ENCODE measurements at regions not wholly inside any gene's neighbourhood (a gene's known extent, or its start where the extent isn't known, plus 50 kb on each side); places are given as distances from the start of the nearest gene placed in this dataset.

DNA sequence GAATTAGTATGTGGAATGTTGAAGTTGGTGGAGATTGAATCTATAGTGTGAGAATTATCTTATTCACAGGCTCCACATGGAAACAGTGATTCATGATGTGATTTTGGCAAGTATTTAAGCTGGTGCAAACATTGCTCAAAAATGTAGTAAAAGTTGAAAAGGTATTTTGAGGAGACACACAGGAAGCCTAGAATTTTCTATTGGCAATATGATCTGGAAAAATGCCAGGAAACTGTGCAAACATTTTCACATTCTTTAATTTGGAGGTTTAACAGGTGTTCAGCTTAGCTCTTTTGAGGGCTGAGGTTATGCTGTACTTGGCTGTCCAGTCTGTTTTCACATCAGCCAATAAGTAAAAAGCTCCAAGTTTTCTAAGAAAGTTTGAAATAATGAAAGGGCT is 327.3 kb downstream of the RWDD3 start:
- no peak for TF ChIP-seq FOXJ3 (CRISPR knock-in tag; IDR thresholded peaks at IDR 0.05)
- Histone ChIP-seq H3K4me2 (no peak overlapping the region), H3K27me3 (ENCODE audit: insufficient read depth) (no peaks in the 10 kb centered on the region), H3K36me3 (replicated peaks in 1 of 2; ENCODE audit: control insufficient read depth in 1 of 2, insufficient read depth in 2 of 2, low read length in 1 of 2) (no peaks in the 10 kb centered on the region), H4K20me1 (ENCODE audit: insufficient read depth) (no peaks in the 10 kb centered on the region), H3K9ac (no peak overlapping the region), H3K79me2 (ENCODE audit: insufficient read depth) (no peaks in the 10 kb centered on the region), H3K27ac (ENCODE audit: low read depth in 2 of 2, low read length in 1 of 2) (peak overlapping the region in 1 of 2 experiments; percentile 14; a peak in 1 of 4 replicates), H3K4me3 (ENCODE audit: low read depth in 2 of 2, low read length in 1 of 2) (no peak overlapping the region), H2AFZ (ENCODE audit: low read depth) (no peak overlapping the region), H3K9me2 (no peaks in the 10 kb centered on the region), H3F3A (replicated peaks; ENCODE audit: insufficient read depth) (no peaks in the 10 kb centered on the region), H3K9me3 (no peaks in the 10 kb centered on the region), H3K4me1 (ENCODE audit: control insufficient read depth in 1 of 2, insufficient read depth in 2 of 2, low read depth in 1 of 2, low read length in 1 of 2) (no peaks in the 10 kb centered on the region)
- POLR2A ChIA-PET = no interaction called here
- CTCF ChIA-PET = interaction anchor here (1.2 to 1.4 kb wide), 2 partner anchors 9 to 55 kb away, joined by 3 read pairs; no protein-coding TSS in a partner anchor
- DNase-seq = no peak

- no peak overlapping the region for H3K27ac ChIP-seq (ENCODE audit: low read depth in 2 of 2, low read length in 1 of 2)
- H3F3A ChIP-seq (replicated peaks; ENCODE audit: insufficient read depth) = no peaks in the 10 kb centered on the region
- TF ChIP-seq RAD21 (IDR thresholded peaks at IDR 0.05; ENCODE audit: low read length) = no peak
- no peak for TF ChIP-seq REST (IDR thresholded peaks at IDR 0.05; ENCODE audit: low read depth, low read length)
- TF ChIP-seq JUND (IDR thresholded peaks at IDR 0.05) = no peak
- no peak overlapping the region for H2AFZ ChIP-seq (ENCODE audit: low read depth)
- no peaks in the 10 kb centered on the region for H3K79me2 ChIP-seq (ENCODE audit: insufficient read depth)
- H3K9me2 ChIP-seq = no peaks in the 10 kb centered on the region
- no peak overlapping the region for H3K9ac ChIP-seq
- H3K27me3 ChIP-seq (ENCODE audit: insufficient read depth) = no peaks in the 10 kb centered on the region
- H3K9me3 ChIP-seq = no peaks in the 10 kb centered on the region
- H3K4me3 ChIP-seq (ENCODE audit: low read depth in 2 of 2, low read length in 1 of 2) = no peak overlapping the region
- no peaks in the 10 kb centered on the region for H3K4me1 ChIP-seq (ENCODE audit: control insufficient read depth in 1 of 2, insufficient read depth in 2 of 2, low read depth in 1 of 2, low read length in 1 of 2)
- DNase-seq = no peak
- no peak overlapping the region for H3K4me2 ChIP-seq
- no peaks in the 10 kb centered on the region for H4K20me1 ChIP-seq (ENCODE audit: insufficient read depth)
- ChIA-PET CTCF (interaction anchor here (1.2 kb wide), 1 partner anchor 9 kb away, joined by 3 read pairs; no protein-coding TSS in a partner anchor), POLR2A (no interaction called here)
- H3K36me3 ChIP-seq (replicated peaks in 1 of 2; ENCODE audit: control insufficient read depth in 1 of 2, insufficient read depth in 2 of 2, low read length in 1 of 2) = no peaks in the 10 kb centered on the region
- 9% methylated on average over 3 of the region's 3 CpGs for WGBS (ENCODE audit: low lambda C conversion rate)
These were observed 328.2 kb downstream of the RWDD3 start for GRCh38 chr1:95562230-95562629.

DNA sequence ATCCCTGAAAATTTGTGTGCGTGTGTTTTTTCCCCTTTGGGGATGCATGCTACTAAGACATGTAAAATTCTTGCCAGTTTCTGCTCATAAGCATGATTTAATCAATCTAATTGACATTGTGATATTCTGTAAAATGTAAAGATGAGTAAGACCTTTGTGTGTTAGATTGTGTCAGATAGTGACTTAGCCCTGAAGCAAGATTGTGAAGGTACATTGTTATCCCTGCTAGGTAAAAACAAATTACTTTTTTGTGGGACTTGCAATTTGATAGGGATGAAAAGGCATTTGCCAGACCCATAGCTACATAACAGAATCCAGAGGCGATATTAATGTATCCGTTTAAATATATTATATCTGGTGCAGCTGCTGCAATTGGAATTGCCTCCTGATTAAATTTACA is 338.0 kb downstream of the RWDD3 start:
- H3K9me3 ChIP-seq = no peaks in the 10 kb centered on the region
- H3K27ac ChIP-seq (ENCODE audit: low read depth in 2 of 2, low read length in 1 of 2) = peak overlapping the region in 1 of 2 experiments; percentile 84; a peak in 2 of 4 replicates
- CTCF ChIA-PET = interaction anchor here (0.7 to 0.8 kb wide), 2 partner anchors 176 to 192 kb away, joined by 3 to 4 read pairs; no protein-coding TSS in a partner anchor
- no peak overlapping the region for H2AFZ ChIP-seq (ENCODE audit: low read depth)
- no peak overlapping the region for H3K9ac ChIP-seq
- H3K4me3 ChIP-seq (ENCODE audit: low read depth in 2 of 2, low read length in 1 of 2) = no peak overlapping the region
- no peaks in the 10 kb centered on the region for H4K20me1 ChIP-seq (ENCODE audit: insufficient read depth)
- TF ChIP-seq EZH2phosphoT487 (IDR thresholded peaks at IDR 0.05; ENCODE audit: borderline replicate concordance, low read depth) = no peak
- TF ChIP-seq TCF12 (IDR thresholded peaks at IDR 0.05) = no peak
- TF ChIP-seq MXI1 (IDR thresholded peaks at IDR 0.05; ENCODE audit: low read depth, low read length) = no peak; the same call in 1 of the 2 replicates
- no peak for TF ChIP-seq TEAD4 (IDR thresholded peaks at IDR 0.05; ENCODE audit: borderline replicate concordance, insufficient read depth)
- TF ChIP-seq CHD2 (IDR thresholded peaks at IDR 0.05; ENCODE audit: low read length, partially characterized antibody) = no peak
- TF ChIP-seq GATA2 (CRISPR knock-in tag; IDR thresholded peaks at IDR 0.05) = peak; percentile 55
- TF ChIP-seq EP300 (IDR thresholded peaks at IDR 0.05; ENCODE audit: borderline replicate concordance in 1 of 2, low read depth in 1 of 2, low read length in 1 of 2) = peak in 1 of 2 experiments; percentile 77; a peak in 2 of 4 replicates
- peak; percentile 47; the same call in 1 of the 2 replicates for TF ChIP-seq FOXJ3 (CRISPR knock-in tag; IDR thresholded peaks at IDR 0.05)
- TF ChIP-seq PBX3 (IDR thresholded peaks at IDR 0.05) = no peak
- TF ChIP-seq RFX5 (IDR thresholded peaks at IDR 0.05; ENCODE audit: low read length) = no peak
- no peak for TF ChIP-seq RXRA (IDR thresholded peaks at IDR 0.05; ENCODE audit: borderline replicate concordance, low read depth)
- TF ChIP-seq GABPA (IDR thresholded peaks at IDR 0.05; ENCODE audit: low read depth) = no peak
- TF ChIP-seq, protein P1, sequence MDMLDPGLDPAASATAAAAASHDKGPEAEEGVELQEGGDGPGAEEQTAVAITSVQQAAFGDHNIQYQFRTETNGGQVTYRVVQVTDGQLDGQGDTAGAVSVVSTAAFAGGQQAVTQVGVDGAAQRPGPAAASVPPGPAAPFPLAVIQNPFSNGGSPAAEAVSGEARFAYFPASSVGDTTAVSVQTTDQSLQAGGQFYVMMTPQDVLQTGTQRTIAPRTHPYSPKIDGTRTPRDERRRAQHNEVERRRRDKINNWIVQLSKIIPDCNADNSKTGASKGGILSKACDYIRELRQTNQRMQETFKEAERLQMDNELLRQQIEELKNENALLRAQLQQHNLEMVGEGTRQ (IDR thresholded peaks at IDR 0.05; ENCODE audit: borderline replicate concordance, low read depth, low read length) = no peak
- TF ChIP-seq FOXM1 (IDR thresholded peaks at IDR 0.05; ENCODE audit: low read depth) = no peak
- no peaks in the 10 kb centered on the region for H3K9me2 ChIP-seq
- no peaks in the 10 kb centered on the region for H3K36me3 ChIP-seq (replicated peaks in 1 of 2; ENCODE audit: control insufficient read depth in 1 of 2, insufficient read depth in 2 of 2, low read length in 1 of 2)
- WGBS (ENCODE audit: low lambda C conversion rate) = 12% methylated on average over 3 of the region's 3 CpGs
- no peaks in the 10 kb centered on the region for H3K79me2 ChIP-seq (ENCODE audit: insufficient read depth)
- no peaks in the 10 kb centered on the region for H3K27me3 ChIP-seq (ENCODE audit: insufficient read depth)
- no peaks in the 10 kb centered on the region for H3F3A ChIP-seq (replicated peaks; ENCODE audit: insufficient read depth)
- POLR2A ChIA-PET = no interaction called here
- peak; percentile 9 for DNase-seq
- no peak overlapping the region for H3K4me2 ChIP-seq
- H3K4me1 ChIP-seq (ENCODE audit: control insufficient read depth in 1 of 2, insufficient read depth in 2 of 2, low read depth in 1 of 2, low read length in 1 of 2) = peaks cover 0 to 2% of the 10 kb centered on the region in 2 experiments; a peak in 1 of 4 replicates

All from SK-N-SH (cell line).